ENCODE measurements at regions not wholly inside any gene's neighbourhood (a gene's known extent, or its start where the extent isn't known, plus 50 kb on each side); places are given as distances from the start of the nearest gene placed in this dataset.

- Histone ChIP-seq H3K4me3 (IDR thresholded peaks at IDR 0.05; ENCODE audit: insufficient read depth, low read depth, low read length) (no peak overlapping the region), H3K36me3 (ENCODE audit: insufficient read depth) (no peaks in the 10 kb centered on the region), H3K27me3 (ENCODE audit: insufficient read depth, low read depth) (no peaks in the 10 kb centered on the region), H3K79me2 (ENCODE audit: insufficient read depth, low read depth) (no peaks in the 10 kb centered on the region), H3K27ac (no peak overlapping the region), H3K9ac (no peak overlapping the region), H3K4me2 (no peak overlapping the region), H3K4me1 (ENCODE audit: low read depth, poor library complexity, severe bottlenecking) (no peaks in the 10 kb centered on the region), H2AFZ (ENCODE audit: low read depth) (no peak overlapping the region), H4K20me1 (ENCODE audit: insufficient read depth) (no peaks in the 10 kb centered on the region)
- TF ChIP-seq CTCF (conservative IDR thresholded peaks at IDR 0.05; ENCODE audit: low read depth, low read length) = no peak
Measured at GRCh38 chr10:52871191-52871843, 98.7 kb upstream of the MBL2 start.

- no peak for TF ChIP-seq CTCF (conservative IDR thresholded peaks at IDR 0.05; ENCODE audit: low read depth, low read length)
- no peak overlapping the region for H3K4me3 ChIP-seq (IDR thresholded peaks at IDR 0.05; ENCODE audit: insufficient read depth, low read depth, low read length)
- no peaks in the 10 kb centered on the region for H4K20me1 ChIP-seq (ENCODE audit: insufficient read depth)
Measured at GRCh38 chr10:52870562-52870961, 98.0 kb upstream of the MBL2 start.

DNA sequence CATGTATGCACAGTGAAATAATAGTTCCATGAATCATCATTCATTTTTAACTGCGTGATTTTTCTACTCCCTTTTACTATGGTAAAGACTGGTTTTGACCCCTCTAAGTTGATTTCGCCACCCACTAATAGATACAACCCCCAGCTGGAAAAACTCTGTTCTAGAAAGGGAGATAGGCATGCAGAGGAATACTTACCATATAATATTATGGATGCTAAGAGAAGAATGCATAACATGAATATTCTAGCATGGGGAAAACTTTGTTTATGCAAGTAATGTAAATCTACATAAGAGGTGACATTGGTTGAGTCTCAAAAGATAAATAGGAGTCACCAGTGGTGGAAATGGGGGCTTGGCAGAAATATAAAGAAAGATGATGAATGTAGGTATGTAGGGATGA, 97.3 kb upstream of the MBL2 start:
- Histone ChIP-seq H3K4me2 (no peak overlapping the region), H3K4me1 (ENCODE audit: low read depth, poor library complexity, severe bottlenecking) (no peaks in the 10 kb centered on the region), H2AFZ (ENCODE audit: low read depth) (no peak overlapping the region), H3K79me2 (ENCODE audit: insufficient read depth, low read depth) (no peaks in the 10 kb centered on the region), H4K20me1 (ENCODE audit: insufficient read depth) (no peaks in the 10 kb centered on the region), H3K27ac (no peak overlapping the region), H3K36me3 (ENCODE audit: insufficient read depth) (no peaks in the 10 kb centered on the region), H3K4me3 (IDR thresholded peaks at IDR 0.05; ENCODE audit: insufficient read depth, low read depth, low read length) (no peak overlapping the region), H3K9ac (no peak overlapping the region), H3K27me3 (ENCODE audit: insufficient read depth, low read depth) (no peaks in the 10 kb centered on the region)
- TF ChIP-seq CTCF (conservative IDR thresholded peaks at IDR 0.05; ENCODE audit: low read depth, low read length) = no peak

More at GRCh38 chr10:52870562-52870961, 98.0 kb upstream of the MBL2 start:
- H3K27ac ChIP-seq = no peak overlapping the region
- H3K36me3 ChIP-seq (ENCODE audit: insufficient read depth) = no peaks in the 10 kb centered on the region
- no peak overlapping the region for H3K4me2 ChIP-seq
- no peaks in the 10 kb centered on the region for H3K4me1 ChIP-seq (ENCODE audit: low read depth, poor library complexity, severe bottlenecking)
- H2AFZ ChIP-seq (ENCODE audit: low read depth) = no peak overlapping the region
- H3K79me2 ChIP-seq (ENCODE audit: insufficient read depth, low read depth) = no peaks in the 10 kb centered on the region
- H3K9ac ChIP-seq = no peak overlapping the region
- H3K27me3 ChIP-seq (ENCODE audit: insufficient read depth, low read depth) = no peaks in the 10 kb centered on the region

- no peaks in the 10 kb centered on the region for H3K27me3 ChIP-seq (ENCODE audit: insufficient read depth, low read depth)
- no peak overlapping the region for H3K27ac ChIP-seq
- no peaks in the 10 kb centered on the region for H4K20me1 ChIP-seq (ENCODE audit: insufficient read depth)
- H3K36me3 ChIP-seq (ENCODE audit: insufficient read depth) = no peaks in the 10 kb centered on the region
- no peak overlapping the region for H3K4me2 ChIP-seq
- H3K9ac ChIP-seq = no peak overlapping the region
- H3K4me1 ChIP-seq (ENCODE audit: low read depth, poor library complexity, severe bottlenecking) = no peaks in the 10 kb centered on the region
- H3K4me3 ChIP-seq (IDR thresholded peaks at IDR 0.05; ENCODE audit: insufficient read depth, low read depth, low read length) = no peak overlapping the region
- no peaks in the 10 kb centered on the region for H3K79me2 ChIP-seq (ENCODE audit: insufficient read depth, low read depth)
- H2AFZ ChIP-seq (ENCODE audit: low read depth) = no peak overlapping the region
- no peak for TF ChIP-seq CTCF (conservative IDR thresholded peaks at IDR 0.05; ENCODE audit: low read depth, low read length)
Measured at GRCh38 chr10:52865213-52865612, 92.6 kb upstream of the MBL2 start.

Measured in KMS-11 (cell line).